GM12873 (cell line): ENCODE measurements at regions not wholly inside any gene's neighbourhood (a gene's known extent, or its start where the extent isn't known, plus 50 kb on each side); places are given as distances from the start of the nearest gene placed in this dataset.

ENCODE experiments used
- CTCF ChIP-seq: IDR thresholded peaks from 2 replicates; pipeline ENCODE4 v1.5.1; 2012; ENCODE audit warnings: low read depth, mild to moderate bottlenecking, moderate library complexity, low read length, control low read depth; ENCODE audit not compliant: insufficient read depth; ENCODE audit errors: missing control alignments

GRCh38 chr1:56390934-56391731 lies 188.2 kb downstream of the PLPP3 start:
- TF ChIP-seq CTCF, result no peak

GRCh38 chr1:56390232-56390867 lies 189.0 kb downstream of the PLPP3 start:
- TF ChIP-seq CTCF, result no peak

- no peak for TF ChIP-seq CTCF
Observed at GRCh38 chr1:56389813-56390212, 189.6 kb downstream of the PLPP3 start.

GRCh38 chr1:56387071-56387740 lies 192.2 kb downstream of the PLPP3 start:
- TF ChIP-seq CTCF, result no peak

- TF ChIP-seq CTCF, result no peak
Observed at GRCh38 chr1:56385314-56385713, 194.0 kb downstream of the PLPP3 start.

GRCh38 chr1:56382929-56383328 lies 196.4 kb downstream of the PLPP3 start:
- no peak for TF ChIP-seq CTCF

- TF ChIP-seq CTCF, result no peak
Observed at GRCh38 chr1:56380531-56380930, 198.8 kb downstream of the PLPP3 start.
